ENCODE measurements at regions not wholly inside any gene's neighbourhood (a gene's known extent, or its start where the extent isn't known, plus 50 kb on each side); places are given as distances from the start of the nearest gene placed in this dataset.

- TF ChIP-seq CTCF (IDR thresholded peaks at IDR 0.05; ENCODE audit: insufficient read depth, low read depth, low read length, missing control alignments) = no peak
- no peak overlapping the region for H3K4me3 ChIP-seq (ENCODE audit: low read length)
- no peak for DNase-seq (ENCODE audit: low read depth)
Measured at GRCh38 chr6:56745081-56745480, 102.4 kb upstream of the DST start.

- H3K4me3 ChIP-seq (ENCODE audit: low read length) = no peak overlapping the region
- no peak for DNase-seq (ENCODE audit: low read depth)
- no peak for TF ChIP-seq CTCF (IDR thresholded peaks at IDR 0.05; ENCODE audit: insufficient read depth, low read depth, low read length, missing control alignments)
Measured at GRCh38 chr6:56744528-56744927, 101.8 kb upstream of the DST start.

GRCh38 chr6:56742122-56742791 is 99.6 kb upstream of the DST start:
- no peak for TF ChIP-seq CTCF (IDR thresholded peaks at IDR 0.05; ENCODE audit: insufficient read depth, low read depth, low read length, missing control alignments)
- peak; percentile 61 for DNase-seq (ENCODE audit: low read depth)
- peak overlapping the region; percentile 25 for H3K4me3 ChIP-seq (ENCODE audit: low read length)

GRCh38 chr6:56741472-56741871 is 98.8 kb upstream of the DST start:
- no peak overlapping the region for H3K4me3 ChIP-seq (ENCODE audit: low read length)
- no peak for DNase-seq (ENCODE audit: low read depth)
- TF ChIP-seq CTCF (IDR thresholded peaks at IDR 0.05; ENCODE audit: insufficient read depth, low read depth, low read length, missing control alignments) = no peak

- no peak for DNase-seq (ENCODE audit: low read depth)
- no peak for TF ChIP-seq CTCF (IDR thresholded peaks at IDR 0.05; ENCODE audit: insufficient read depth, low read depth, low read length, missing control alignments)
- H3K4me3 ChIP-seq (ENCODE audit: low read length) = no peak overlapping the region
Measured at GRCh38 chr6:56739836-56740815, 97.4 kb upstream of the DST start.

- no peak for DNase-seq (ENCODE audit: low read depth)
- no peak for TF ChIP-seq CTCF (IDR thresholded peaks at IDR 0.05; ENCODE audit: insufficient read depth, low read depth, low read length, missing control alignments)
- no peak overlapping the region for H3K4me3 ChIP-seq (ENCODE audit: low read length)
Measured at GRCh38 chr6:56736804-56737203, 94.1 kb upstream of the DST start.
